ENCODE measurements at regions not wholly inside any gene's neighbourhood (a gene's known extent, or its start where the extent isn't known, plus 50 kb on each side); places are given as distances from the start of the nearest gene placed in this dataset.

DNA sequence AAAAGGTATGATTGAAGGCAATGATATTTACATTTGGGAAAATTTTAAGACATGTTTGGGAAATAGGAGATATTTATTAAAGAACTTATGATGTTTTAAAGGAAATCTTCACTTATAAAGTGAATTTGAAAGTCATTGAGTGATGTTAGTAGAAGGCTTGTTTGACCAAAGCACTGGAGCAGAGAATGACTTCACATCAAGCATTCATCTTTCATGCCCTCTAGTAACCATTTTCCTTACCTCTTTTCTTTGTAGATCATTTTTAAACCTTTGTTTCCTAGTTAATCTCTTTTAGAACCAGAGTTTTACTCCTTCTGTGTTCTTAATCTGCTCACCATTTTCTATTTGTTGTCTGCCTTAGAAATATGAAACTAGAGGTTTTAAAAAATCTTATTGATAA lies 111.3 kb upstream of the FOXP2 start:
- TF ChIP-seq GATA2 (IDR thresholded peaks at IDR 0.05; ENCODE audit: low read depth, low read length) (no peak), GATA3 (IDR thresholded peaks at IDR 0.05; ENCODE audit: low read depth, low read length) (no peak)

Measured in SH-SY5Y (cell line).